MM.1S (cell line): ENCODE measurements at regions not wholly inside any gene's neighbourhood (a gene's known extent, or its start where the extent isn't known, plus 50 kb on each side); places are given as distances from the start of the nearest gene placed in this dataset.

Source experiments
- CTCF ChIP-seq: fragments of 300-600 bp; sonication (generic); IDR thresholded peaks from 2 replicates; pipeline ENCODE4 v1.5.1; 2016; ENCODE audit warnings: antibody characterized with exemption, low read length, mixed read lengths
- EZH2 ChIP-seq: fragments of 300-600 bp; sonication (generic); optimal IDR thresholded peaks from 2 replicates; pipeline ENCODE3; 2017; ENCODE audit warnings: low read depth, mild to moderate bottlenecking, antibody characterized with exemption, low read length, mixed read lengths

GRCh38 chr7:81007051-81007450 lies 88.2 kb upstream of the SEMA3C start:
- TF ChIP-seq EZH2 (no peak), CTCF (no peak)
